22Rv1 (cell line): ENCODE measurements at regions not wholly inside any gene's neighbourhood (a gene's known extent, or its start where the extent isn't known, plus 50 kb on each side); places are given as distances from the start of the nearest gene placed in this dataset.

Experiments used
- H3K27ac ChIP-seq: fragments of 450-650 bp; 2 replicates; pipeline ENCODE4 v1.5.1; 2017
- CTCF ChIP-seq: fragments of 450-650 bp; IDR thresholded peaks from 2 replicates; pipeline ENCODE4 v1.5.1; 2017; ENCODE audit warnings: mild to moderate bottlenecking
- ZFX ChIP-seq: fragments of 450-650 bp; IDR thresholded peaks from 2 replicates; pipeline ENCODE4 v1.6.1; 2017; ENCODE audit warnings: antibody characterized with exemption, borderline replicate concordance

GRCh38 chr2:34670482-34670881 lies 1071.4 kb upstream of the FAM98A start:
- TF ChIP-seq ZFX (no peak), CTCF (no peak)
- no peak overlapping the region for H3K27ac ChIP-seq

GRCh38 chr2:34666821-34667220 lies 1067.7 kb upstream of the FAM98A start:
- no peak for TF ChIP-seq CTCF
- TF ChIP-seq ZFX, result no peak
- no peak overlapping the region for H3K27ac ChIP-seq

- H3K27ac ChIP-seq, result no peak overlapping the region
- TF ChIP-seq ZFX (no peak), CTCF (no peak)
These were observed 1065.2 kb upstream of the FAM98A start for GRCh38 chr2:34664266-34664665.

GRCh38 chr2:34663314-34663713 lies 1064.2 kb upstream of the FAM98A start:
- TF ChIP-seq ZFX (no peak), CTCF (no peak)
- no peak overlapping the region for H3K27ac ChIP-seq

GRCh38 chr2:34660741-34661140 lies 1061.6 kb upstream of the FAM98A start:
- TF ChIP-seq ZFX (no peak), CTCF (no peak)
- no peak overlapping the region for H3K27ac ChIP-seq

- no peak overlapping the region for H3K27ac ChIP-seq
These were observed 1057.5 kb upstream of the FAM98A start for GRCh38 chr2:34656632-34657031.

GRCh38 chr2:34652636-34653035 lies 1053.5 kb upstream of the FAM98A start:
- no peak overlapping the region for H3K27ac ChIP-seq
- TF ChIP-seq CTCF, result no peak
- TF ChIP-seq ZFX, result no peak

More at GRCh38 chr2:34656632-34657031, 1057.5 kb upstream of the FAM98A start:
- no peak for TF ChIP-seq ZFX

- H3K27ac ChIP-seq, result no peak overlapping the region
- TF ChIP-seq ZFX (no peak), CTCF (no peak)
These were observed 1047.8 kb upstream of the FAM98A start for GRCh38 chr2:34646901-34647300.
